ENCODE measurements at regions not wholly inside any gene's neighbourhood (a gene's known extent, or its start where the extent isn't known, plus 50 kb on each side); places are given as distances from the start of the nearest gene placed in this dataset.

GRCh38 chr3:110512961-110513360 lies 558.7 kb upstream of the NECTIN3 start:
- no peak for TF ChIP-seq ESRRA (IDR thresholded peaks at IDR 0.05; ENCODE audit: low read length)
- no peak for TF ChIP-seq BMI1 (IDR thresholded peaks at IDR 0.05; ENCODE audit: borderline replicate concordance)
- no peak for TF ChIP-seq RAD51 (IDR thresholded peaks at IDR 0.05)

Measured in GM12878 (cell line).